ENCODE measurements at regions not wholly inside any gene's neighbourhood (a gene's known extent, or its start where the extent isn't known, plus 50 kb on each side); places are given as distances from the start of the nearest gene placed in this dataset.

DNA sequence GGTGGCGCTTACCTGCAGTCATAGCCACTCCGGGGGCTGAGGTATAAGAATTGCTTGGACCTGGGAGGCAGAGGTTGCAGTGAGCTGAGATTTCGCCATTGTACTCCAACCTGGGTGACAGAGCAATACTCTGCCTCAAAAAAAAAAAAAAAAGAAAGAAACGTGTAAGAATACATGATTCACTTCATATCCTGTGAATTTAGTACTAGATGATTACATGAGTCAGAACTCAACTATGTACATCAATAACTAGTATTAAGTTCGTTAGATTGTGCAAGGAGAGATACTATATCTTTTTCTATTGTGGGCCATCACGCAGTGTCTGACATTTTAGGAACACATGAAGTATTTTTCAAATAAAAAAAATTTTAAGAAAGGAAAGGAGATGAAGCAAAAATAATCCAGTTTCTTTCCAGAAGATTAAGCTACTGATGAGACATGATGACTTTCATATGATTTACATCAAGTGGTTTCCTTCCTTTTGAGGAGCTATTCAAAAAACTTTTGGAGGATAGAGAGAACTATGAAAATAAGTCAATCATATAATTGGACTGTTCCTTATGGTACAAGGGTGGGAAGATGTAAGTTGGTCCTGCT, 64.7 kb upstream of the EXOC1L start:
- no peak for DNase-seq

GRCh38 chr4:55756208-55756607, 63.4 kb upstream of the EXOC1L start:
- DNase-seq, result no peak

GRCh38 chr4:55757356-55757952, 62.1 kb upstream of the EXOC1L start:
- no peak for DNase-seq

DNA sequence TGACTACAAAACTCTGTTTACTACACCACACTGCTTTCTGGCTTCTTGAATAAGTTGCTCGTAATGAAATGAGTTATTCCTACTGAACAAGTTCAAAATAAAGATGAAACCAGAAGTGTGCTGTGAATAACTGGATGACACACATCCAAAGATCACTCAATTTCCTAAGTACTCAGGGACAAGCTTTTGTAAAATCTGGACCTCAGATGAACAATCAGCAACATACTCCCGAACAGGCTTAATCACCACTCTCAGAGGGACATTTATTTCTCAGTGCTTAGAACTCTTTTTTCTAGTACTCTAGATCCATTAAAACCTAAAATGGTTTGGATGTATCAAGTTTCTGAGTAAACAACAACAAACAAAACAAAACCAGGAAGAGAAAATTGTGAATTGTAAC, 61.5 kb upstream of the EXOC1L start:
- DNase-seq, result peak; percentile 34

- DNase-seq, result peak; percentile 45
These were observed 61.0 kb upstream of the EXOC1L start for GRCh38 chr4:55758570-55758969.

- no peak for DNase-seq
These were observed 56.8 kb upstream of the EXOC1L start for GRCh38 chr4:55762819-55763218.

GRCh38 chr4:55763996-55764395, 55.6 kb upstream of the EXOC1L start:
- DNase-seq, result no peak

GRCh38 chr4:55765070-55765469, 54.5 kb upstream of the EXOC1L start:
- peak; percentile 64 for DNase-seq

GRCh38 chr4:55768291-55768690, 51.3 kb upstream of the EXOC1L start:
- no peak for DNase-seq

Measured in NCI-H1092 treated with DMSO at 0.1 percent for 48 hours (cell line).